ENCODE measurements at regions not wholly inside any gene's neighbourhood (a gene's known extent, or its start where the extent isn't known, plus 50 kb on each side); places are given as distances from the start of the nearest gene placed in this dataset.

- TF ChIP-seq CTCF (IDR thresholded peaks at IDR 0.05; ENCODE audit: low read depth, low read length, missing input control) (no peak), REST (IDR thresholded peaks at IDR 0.05) (no peak), YY1 (IDR thresholded peaks at IDR 0.05) (no peak), RXRA (IDR thresholded peaks at IDR 0.05) (no peak), TAF1 (conservative IDR thresholded peaks at IDR 0.05) (no peak), MAX (IDR thresholded peaks at IDR 0.05) (no peak)
Observed at GRCh38 chr6:166021429-166021828, 146.2 kb downstream of the TBXT start.
